MCF 10A (cell line): ENCODE measurements at regions not wholly inside any gene's neighbourhood (a gene's known extent, or its start where the extent isn't known, plus 50 kb on each side); places are given as distances from the start of the nearest gene placed in this dataset.

Experiments
- BruUV-seq: library from RNA; stranded (reverse); fragments of 400-500 nt; replicated peaks from 2 replicates; lab custom pipeline; 2021; lab: Mats Ljungman, UMichigan
- CTCF ChIA-PET: fragments of 300-600 bp; sonication (Branson Sonifier 250); formaldehyde crosslinking; extraction: SDS; loops from one replicate; lab custom pipeline; 2021; ENCODE audit warnings: antibody characterized with exemption, inconsistent platforms; lab: Yijun Ruan, JAX
- POLR2A ChIA-PET: fragments of 300-600, 350-650 bp; sonication (Branson Sonifier 250); formaldehyde crosslinking; extraction: SDS; loops from one replicate; lab custom pipeline; 2020; ENCODE audit warnings: antibody characterized with exemption, inconsistent platforms; lab: Yijun Ruan, JAX
- DNase-seq: peaks from one replicate; pipeline ENCODE4 v3.0.0-alpha.2; 2018; ENCODE audit not compliant: unreplicated experiment
- H3K27ac Mint-ChIP-seq: one replicate; pipeline ENCODE4 v1.8.0; 2022; ENCODE audit warnings: mild to moderate bottlenecking, low read depth, mixed read lengths; ENCODE audit not compliant: unreplicated experiment
- H3K27me3 Mint-ChIP-seq: one replicate; pipeline ENCODE4 v1.8.0; 2022; ENCODE audit warnings: mixed read lengths; ENCODE audit not compliant: insufficient read depth, unreplicated experiment
- H3K36me3 Mint-ChIP-seq: one replicate; pipeline ENCODE4 v1.8.0; 2022; ENCODE audit warnings: mild to moderate bottlenecking, moderate library complexity, mixed read lengths; ENCODE audit not compliant: insufficient read depth, unreplicated experiment
- H3K4me1 Mint-ChIP-seq: one replicate; pipeline ENCODE4 v1.8.0; 2022; ENCODE audit warnings: mixed read lengths; ENCODE audit not compliant: insufficient read depth, unreplicated experiment
- H3K4me3 Mint-ChIP-seq: one replicate; pipeline ENCODE4 v1.8.0; 2022; ENCODE audit warnings: mild to moderate bottlenecking, moderate library complexity, mixed read lengths; ENCODE audit not compliant: unreplicated experiment
- H3K9me3 Mint-ChIP-seq: one replicate; pipeline ENCODE4 v1.8.0; 2022; ENCODE audit warnings: mixed read lengths; ENCODE audit not compliant: unreplicated experiment
- CTCF ChIP-seq: fragments of 200-600 bp; IDR thresholded peaks from one replicate; pipeline ENCODE4 v1.8.0; 2022; ENCODE audit warnings: antibody characterized with exemption, mild to moderate bottlenecking; ENCODE audit not compliant: unreplicated experiment
- intact Hi-C: fragments of 100-400 bp; cut with micrococcal nuclease; formaldehyde crosslinking; loops from 2 replicates; pipeline ENCODE4 v1.14.1; 2022

- ChIA-PET CTCF (interaction anchor here (0.7 to 0.8 kb wide), 2 partner anchors 24 to 508 kb away, joined by 3 read pairs; no protein-coding TSS in a partner anchor), POLR2A (interaction anchor here (1.7 kb wide), 1 partner anchor 10 kb away, joined by 7 read pairs; no protein-coding TSS in a partner anchor)
- Mint-ChIP-seq H3K27me3 (no peaks in the 10 kb centered on the region), H3K36me3 (peaks cover under 1% of the 10 kb centered on the region), H3K4me3 (no peak overlapping the region), H3K27ac (no peak overlapping the region), H3K4me1 (no peaks in the 10 kb centered on the region), H3K9me3 (peaks cover 2% of the 10 kb centered on the region)
- DNase-seq, result no peak
- BruUV-seq, result no TSS peak
- no peak for TF ChIP-seq CTCF
- intact Hi-C loops, result no loop called here
These were observed 129.2 kb upstream of the BNIP2 start for GRCh38 chr15:59818336-59818735.

GRCh38 chr15:59817834-59818233 lies 128.7 kb upstream of the BNIP2 start:
- Mint-ChIP-seq H3K4me3 (no peak overlapping the region), H3K36me3 (no peaks in the 10 kb centered on the region), H3K27ac (no peak overlapping the region), H3K27me3 (no peaks in the 10 kb centered on the region), H3K9me3 (no peaks in the 10 kb centered on the region), H3K4me1 (no peaks in the 10 kb centered on the region)
- CTCF ChIA-PET, result interaction anchor here (0.7 to 0.8 kb wide), 2 partner anchors 25 to 509 kb away, joined by 3 read pairs; no protein-coding TSS in a partner anchor
- POLR2A ChIA-PET, result interaction anchor here (0.5 to 1.7 kb wide), 2 partner anchors 10 to 309 kb away, joined by 3 to 7 read pairs; no protein-coding TSS in a partner anchor
- BruUV-seq, result no TSS peak
- TF ChIP-seq CTCF, result no peak
- intact Hi-C loops, result no loop called here
- DNase-seq, result no peak

GRCh38 chr15:59817053-59817452 lies 127.9 kb upstream of the BNIP2 start:
- Mint-ChIP-seq H3K9me3 (no peaks in the 10 kb centered on the region), H3K27ac (no peak overlapping the region), H3K4me1 (no peaks in the 10 kb centered on the region), H3K27me3 (no peaks in the 10 kb centered on the region), H3K36me3 (no peaks in the 10 kb centered on the region), H3K4me3 (no peak overlapping the region)
- ChIA-PET CTCF (no interaction called here), POLR2A (no interaction called here)
- no TSS peak for BruUV-seq
- intact Hi-C loops, result no loop called here
- DNase-seq, result no peak
- no peak for TF ChIP-seq CTCF

- Mint-ChIP-seq H3K9me3 (no peaks in the 10 kb centered on the region), H3K36me3 (no peaks in the 10 kb centered on the region), H3K4me1 (no peaks in the 10 kb centered on the region), H3K27me3 (no peaks in the 10 kb centered on the region), H3K4me3 (no peak overlapping the region), H3K27ac (no peak overlapping the region)
- ChIA-PET CTCF (no interaction called here), POLR2A (interaction anchor here (1.2 kb wide), 1 partner anchor 11 kb away, joined by 5 read pairs; no protein-coding TSS in a partner anchor)
- TF ChIP-seq CTCF, result no peak
- intact Hi-C loops, result no loop called here
- DNase-seq, result no peak
- no TSS peak for BruUV-seq
These were observed 125.3 kb upstream of the BNIP2 start for GRCh38 chr15:59814409-59814808.
